HG03280 (cell line): ENCODE measurements at regions not wholly inside any gene's neighbourhood (a gene's known extent, or its start where the extent isn't known, plus 50 kb on each side); places are given as distances from the start of the nearest gene placed in this dataset.

Experiments
- ATAC-seq: cut with Tn5 transposase; IDR thresholded peaks from one replicate; pipeline ENCODE4 v1.9.1; 2021; ENCODE audit warnings: mild to moderate bottlenecking, moderate library complexity; ENCODE audit not compliant: unreplicated experiment

DNA sequence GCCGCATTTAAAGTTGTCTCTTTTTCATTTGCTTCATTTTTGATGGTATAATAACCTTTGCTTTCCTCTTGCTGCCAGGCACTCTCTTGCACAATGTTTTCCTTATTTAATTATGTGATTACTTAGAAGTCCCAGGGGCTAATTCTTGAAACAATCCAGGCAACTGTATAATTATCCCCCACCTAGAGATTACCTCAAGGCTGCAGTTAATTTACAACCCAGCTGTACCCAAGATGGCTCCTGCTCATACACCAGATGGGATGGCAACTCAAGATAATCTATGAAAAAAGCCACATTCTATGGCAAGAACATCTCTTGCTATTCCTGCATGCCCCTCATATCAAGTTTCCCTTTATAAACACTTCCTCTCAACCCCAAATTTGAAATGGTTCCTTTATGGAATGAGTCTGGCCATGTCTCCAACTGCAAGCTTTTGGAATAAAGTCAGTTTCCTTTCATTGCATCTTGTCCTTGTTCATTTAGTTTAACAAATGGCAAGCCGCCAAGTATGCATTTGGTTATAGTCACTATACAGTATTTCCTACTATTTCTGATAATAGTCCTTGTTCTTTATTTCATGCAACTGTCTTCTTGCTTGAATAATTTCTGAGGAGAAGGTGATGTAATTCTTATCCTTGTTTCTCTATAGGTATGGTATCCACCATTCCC lies 1042.6 kb downstream of the PLA2G4A start:
- no peak for ATAC-seq

DNA sequence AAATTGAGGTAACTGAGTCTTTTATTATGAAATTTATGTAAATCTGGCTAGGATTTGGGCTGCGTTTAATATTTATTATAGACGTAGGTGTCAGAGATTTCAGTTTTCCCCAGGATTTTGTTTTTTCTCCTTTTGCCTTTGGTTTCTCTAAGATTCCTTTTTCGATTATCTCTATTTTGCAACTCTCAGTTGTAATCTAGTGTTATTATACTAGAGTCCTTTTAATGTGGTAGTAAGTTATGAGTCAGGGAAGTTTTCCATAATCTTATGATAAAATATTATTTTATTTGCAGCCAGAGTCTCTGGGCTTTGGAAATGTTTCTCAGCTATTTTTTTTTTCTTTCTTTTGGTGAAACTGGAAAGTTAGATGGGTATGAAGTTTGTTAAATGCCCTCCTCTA lies 1043.8 kb downstream of the PLA2G4A start:
- no peak for ATAC-seq

DNA sequence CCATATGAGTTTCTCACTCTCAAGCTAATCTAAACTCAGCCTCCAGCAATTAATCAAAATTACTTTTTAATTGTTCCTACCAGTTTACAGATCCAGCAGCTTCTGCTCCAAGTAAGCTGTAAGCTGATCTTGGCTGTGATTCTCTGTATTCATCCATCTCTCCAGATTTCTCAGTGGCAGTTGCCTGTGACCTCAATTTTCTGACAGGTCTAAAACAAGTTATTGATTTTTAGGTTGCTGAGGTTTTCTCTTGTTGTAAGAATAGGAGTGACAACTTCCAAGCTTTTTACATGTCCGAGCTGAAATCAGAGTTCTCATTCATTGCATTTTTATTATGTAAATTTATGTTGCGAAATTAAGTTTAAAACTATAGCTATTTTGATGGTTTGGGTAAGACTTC lies 1044.4 kb downstream of the PLA2G4A start:
- ATAC-seq = no peak

DNA sequence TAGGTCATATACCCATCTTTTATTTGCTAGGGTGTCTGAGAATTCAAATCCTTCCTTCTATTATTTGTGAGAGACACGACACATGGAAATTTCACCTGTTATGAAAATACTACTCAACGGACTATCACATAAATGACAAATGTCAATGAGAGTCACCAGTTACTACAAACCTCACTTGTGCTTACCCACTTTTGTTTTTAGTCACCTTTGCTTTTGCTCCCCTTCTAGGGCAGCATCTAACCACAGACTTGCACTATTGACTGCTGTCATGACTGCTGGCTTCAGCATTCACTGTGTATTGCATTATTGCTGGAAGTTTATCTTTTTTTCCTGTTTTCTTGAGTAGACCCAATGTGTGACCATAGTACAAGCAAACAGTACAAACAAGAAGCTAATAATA lies 1048.0 kb downstream of the PLA2G4A start:
- no peak for ATAC-seq

DNA sequence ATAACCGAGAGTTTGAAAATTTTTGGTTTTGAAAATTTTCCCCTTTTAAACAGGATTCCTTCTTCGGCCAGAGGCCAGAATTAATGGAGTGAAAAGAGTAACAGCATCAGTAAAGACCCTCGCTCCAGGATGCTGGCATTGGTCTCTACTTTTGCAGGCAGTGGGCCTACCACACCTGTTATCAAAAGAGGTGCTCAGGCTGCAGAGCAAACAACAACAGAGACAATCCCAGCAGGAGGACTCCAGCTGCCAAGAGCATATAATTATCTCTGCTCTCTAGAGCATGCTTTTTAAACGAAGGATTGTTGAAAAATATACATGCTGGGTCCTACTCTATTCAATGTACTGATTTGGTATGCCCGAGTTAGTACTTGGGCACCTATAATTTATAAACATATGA lies 1048.5 kb downstream of the PLA2G4A start:
- no peak for ATAC-seq

DNA sequence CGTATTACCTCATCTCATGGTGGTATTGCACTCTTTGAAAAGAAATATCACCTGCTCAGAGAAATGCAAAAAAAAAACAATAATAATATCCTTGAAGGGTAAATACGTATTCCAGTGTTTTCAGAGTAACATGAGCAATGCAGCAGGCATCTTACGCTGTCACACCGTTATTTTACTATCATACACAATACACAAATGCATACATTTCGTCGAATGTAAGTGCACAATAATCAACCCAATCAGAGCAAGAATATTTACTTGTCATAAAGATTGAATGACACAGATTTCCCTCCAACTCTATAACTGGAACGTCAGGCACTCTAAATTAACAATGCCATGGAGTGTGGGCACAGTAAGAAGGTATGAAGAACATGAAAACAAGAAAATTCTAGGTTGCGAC lies 1050.1 kb downstream of the PLA2G4A start:
- no peak for ATAC-seq

DNA sequence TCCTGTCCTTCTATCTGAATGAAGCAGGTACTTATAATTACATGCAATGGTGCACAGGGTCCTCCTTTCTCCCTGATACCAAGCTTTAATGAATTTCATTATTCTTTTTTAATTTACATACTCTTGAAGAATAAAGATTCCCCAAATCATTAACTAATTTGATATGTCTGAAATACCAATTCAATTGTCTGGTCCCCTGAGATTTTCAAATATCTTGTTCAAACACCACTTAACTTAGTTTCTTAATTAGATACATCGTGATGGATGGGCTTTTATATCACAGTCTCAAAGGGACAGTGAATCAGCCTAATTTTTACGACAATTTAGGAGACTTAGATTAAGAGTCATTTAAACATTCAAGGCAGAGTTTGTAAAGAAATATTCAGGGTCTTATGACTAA lies 1054.6 kb downstream of the PLA2G4A start:
- no peak for ATAC-seq

DNA sequence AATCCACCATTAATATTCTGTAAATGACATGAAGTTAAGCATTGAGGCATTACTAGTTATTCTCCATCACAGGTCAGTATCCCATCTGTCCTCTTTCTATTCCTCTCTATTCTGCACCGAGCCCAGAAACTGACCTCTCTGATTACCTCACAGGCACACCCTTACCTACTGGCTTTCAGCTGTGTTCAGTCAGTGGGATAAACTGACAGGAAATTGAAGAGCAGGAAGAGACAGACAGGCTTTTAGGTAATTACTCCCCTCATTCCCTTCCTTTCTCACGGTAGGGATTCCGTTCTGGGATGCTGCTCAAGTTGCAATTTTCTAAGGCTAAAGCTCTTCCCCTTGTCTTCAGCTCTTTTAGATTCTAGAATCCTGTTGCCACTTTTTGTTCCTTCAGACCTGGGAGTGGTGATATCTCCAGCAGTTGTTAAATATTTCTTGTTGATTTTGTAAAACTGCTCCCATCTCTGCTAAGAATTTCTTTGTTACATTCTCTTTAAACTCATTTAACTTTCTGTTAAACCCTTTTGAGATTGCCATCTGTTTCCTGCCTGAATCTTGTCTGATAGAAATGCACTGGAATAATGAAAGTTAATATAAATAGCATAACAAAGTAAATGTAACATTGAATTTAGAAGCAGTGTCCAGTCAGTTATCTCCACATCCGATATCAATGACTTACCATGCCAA lies 1063.4 kb downstream of the PLA2G4A start:
- no peak for ATAC-seq

DNA sequence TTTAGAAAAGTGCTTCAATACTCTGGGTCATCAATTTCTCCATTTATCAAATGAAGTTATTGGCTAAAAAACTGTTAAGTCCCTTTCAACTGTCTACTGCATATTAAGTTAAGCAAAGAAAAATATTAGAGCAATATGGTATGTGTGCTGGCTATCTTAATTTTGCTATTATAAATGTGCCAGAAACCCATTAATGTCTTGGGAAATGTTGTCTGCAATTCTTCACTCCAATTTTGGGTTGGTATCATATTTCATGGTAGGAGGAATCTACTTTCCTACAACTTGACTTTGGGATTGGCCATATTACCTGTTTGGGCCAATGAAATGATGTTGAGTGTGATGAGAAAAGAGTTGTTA lies 1063.9 kb downstream of the PLA2G4A start:
- no peak for ATAC-seq

DNA sequence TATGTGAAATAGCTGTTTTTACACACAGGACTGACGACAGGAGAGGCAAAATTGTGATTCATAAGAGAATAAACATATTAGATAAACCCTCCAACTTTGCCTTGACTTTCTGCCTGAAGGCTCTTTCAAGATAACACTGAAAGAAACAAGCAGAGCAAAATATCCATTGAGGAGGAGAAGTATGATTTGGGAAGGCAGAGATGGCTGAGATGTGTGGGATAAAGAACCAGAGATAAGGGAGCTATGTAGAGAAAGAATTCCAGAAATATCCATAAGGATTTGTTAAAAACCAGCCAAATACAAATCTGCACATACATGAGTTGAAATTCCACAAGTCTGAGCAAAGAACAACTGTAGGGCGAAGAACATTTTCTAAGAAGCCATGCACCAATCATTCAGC lies 1064.7 kb downstream of the PLA2G4A start:
- no peak for ATAC-seq

DNA sequence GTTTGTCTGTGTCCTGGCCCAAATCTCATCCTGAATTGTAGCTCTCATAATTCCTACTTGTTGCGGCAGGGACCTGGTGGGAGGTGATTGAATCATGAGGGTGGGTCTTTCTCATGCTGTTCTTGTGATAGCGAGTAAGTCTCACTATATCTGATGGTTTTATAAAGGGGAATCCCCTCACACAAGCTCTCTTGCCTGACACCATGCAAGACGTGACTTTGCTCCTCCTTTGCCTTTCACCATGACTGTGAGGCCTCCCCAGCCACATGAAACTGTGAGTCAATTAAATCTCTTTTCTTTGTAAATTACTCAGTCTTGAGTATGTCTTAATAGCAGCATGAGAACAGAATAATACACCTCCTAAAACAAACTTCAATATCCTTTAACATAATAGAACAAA lies 1065.6 kb downstream of the PLA2G4A start:
- no peak for ATAC-seq

DNA sequence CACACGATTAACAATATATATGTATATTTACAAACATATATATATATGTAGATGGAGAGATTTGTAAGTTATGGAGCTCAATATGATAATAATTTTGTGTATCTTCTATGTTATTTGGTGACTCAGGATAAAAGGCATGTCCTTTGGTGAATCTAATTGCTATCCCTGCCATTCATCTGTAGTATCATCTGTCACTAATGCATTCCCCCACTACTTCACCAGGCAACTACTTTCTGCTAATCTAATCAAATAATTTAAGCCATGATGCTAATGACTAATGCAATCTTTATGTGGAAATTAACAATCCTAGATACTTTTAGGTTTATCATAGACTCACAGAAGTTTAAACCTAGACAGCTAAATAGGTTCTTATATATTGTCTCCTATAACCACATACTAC lies 1074.5 kb downstream of the PLA2G4A start:
- no peak for ATAC-seq

DNA sequence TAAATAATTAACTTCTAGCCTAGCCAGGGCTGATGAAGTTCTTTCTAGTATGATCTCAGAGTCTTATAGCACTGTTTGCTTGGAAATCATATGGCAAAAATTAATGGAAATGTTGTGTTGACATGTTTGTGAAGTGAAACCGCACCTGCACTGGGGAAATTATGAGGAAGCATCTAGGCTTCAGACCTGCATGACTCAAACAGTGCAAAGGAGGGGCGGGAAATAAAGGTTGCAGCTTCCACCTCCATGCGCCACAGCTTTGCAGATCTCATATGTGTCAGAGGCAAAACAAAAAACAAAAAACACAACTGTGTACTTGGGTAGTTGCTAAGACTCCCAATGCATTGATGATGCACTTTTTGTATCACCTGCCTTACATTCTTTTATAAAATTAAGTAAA lies 1080.6 kb downstream of the PLA2G4A start:
- no peak for ATAC-seq

DNA sequence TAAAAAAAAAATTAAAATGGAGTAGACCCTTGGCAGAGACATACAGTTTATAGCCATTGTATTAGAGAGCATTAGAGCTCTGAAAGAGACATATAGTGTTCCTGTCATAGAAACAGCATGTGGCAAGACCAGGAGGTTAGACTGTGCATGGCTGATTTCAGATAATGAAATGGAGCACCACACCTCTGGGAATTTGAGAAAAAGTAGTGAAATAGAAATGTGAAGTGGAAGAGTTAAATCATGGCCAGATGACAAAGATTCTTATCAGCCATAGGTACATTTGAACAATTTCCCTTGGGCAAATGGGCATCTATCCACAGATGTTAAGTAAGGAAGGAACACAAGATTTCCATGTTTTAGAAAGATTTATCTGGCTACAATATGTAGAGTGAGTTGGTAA lies 1083.1 kb downstream of the PLA2G4A start:
- no peak for ATAC-seq

DNA sequence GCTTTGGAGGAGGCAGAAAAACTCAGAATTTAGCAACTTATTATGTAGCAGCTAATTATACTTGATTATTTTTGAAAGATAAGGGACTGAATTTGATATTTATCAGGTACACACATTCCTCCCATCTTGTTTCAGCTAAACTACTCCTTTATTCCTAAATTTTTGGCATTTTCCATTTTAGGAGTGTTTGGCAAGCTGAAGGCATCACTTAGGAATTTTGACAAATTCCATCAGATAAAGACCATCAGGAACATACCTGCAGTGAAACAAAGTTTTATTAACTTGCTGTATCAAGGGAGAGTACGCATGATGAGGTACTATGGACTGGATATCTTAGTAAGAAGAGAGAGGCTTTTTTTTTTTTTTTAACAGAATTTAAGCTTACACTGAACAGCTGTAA lies 1092.2 kb downstream of the PLA2G4A start:
- ATAC-seq = no peak

DNA sequence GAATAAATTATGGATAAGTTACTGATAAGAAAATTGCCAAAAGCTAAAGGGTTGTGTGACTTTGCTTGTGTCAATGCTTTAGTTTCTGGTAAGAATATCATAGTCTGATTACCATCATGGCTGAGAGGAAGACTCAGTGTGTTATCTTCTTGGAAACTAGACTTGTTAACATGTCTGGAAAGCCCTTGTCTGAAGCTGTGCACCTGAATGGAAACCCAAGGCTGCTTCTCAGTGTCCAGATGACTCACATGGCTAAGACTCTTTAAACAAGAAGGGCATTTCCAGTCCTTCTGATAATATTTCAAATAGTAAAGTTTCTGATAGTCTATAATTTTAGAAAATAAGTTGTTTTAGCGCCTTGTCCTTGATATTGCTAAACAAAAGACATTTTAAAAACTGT lies 1092.7 kb downstream of the PLA2G4A start:
- no peak for ATAC-seq

DNA sequence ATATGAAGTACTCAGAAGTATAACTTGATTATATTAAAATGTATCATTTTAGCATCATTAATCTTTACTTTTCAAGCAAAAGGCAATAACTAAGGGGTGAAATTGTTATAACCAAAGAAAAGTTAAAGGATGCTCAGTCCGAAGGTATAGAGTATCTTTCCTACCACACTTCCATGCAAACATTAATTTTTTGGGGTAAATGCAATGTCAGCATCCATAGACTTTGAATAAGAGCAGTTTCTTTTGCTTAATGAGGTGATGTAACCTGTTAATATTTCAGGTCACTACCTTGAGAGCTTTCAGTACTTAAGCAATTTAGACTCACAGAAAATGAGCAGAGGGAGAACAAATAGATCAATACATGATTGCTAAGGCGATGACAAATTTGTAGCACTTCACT lies 1093.5 kb downstream of the PLA2G4A start:
- no peak for ATAC-seq

DNA sequence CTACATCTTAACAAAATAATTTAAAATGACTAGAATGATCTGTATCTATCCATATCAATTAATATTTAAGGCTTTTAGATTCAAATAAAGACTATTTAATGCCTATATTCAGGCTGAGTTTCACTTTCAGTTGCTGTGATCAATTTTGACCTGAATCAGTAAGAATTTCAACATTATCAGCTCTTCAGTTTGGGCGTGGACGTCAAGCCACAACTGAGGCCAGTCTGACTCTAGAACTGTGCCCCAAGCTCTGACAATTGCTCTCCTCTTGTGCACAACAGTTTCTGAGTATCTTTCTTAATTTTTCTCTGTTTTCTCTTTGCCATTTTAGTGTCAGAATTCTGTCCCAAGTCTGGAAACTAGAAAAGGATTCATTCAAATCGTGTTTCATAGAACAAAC lies 1095.5 kb downstream of the PLA2G4A start:
- no peak for ATAC-seq

DNA sequence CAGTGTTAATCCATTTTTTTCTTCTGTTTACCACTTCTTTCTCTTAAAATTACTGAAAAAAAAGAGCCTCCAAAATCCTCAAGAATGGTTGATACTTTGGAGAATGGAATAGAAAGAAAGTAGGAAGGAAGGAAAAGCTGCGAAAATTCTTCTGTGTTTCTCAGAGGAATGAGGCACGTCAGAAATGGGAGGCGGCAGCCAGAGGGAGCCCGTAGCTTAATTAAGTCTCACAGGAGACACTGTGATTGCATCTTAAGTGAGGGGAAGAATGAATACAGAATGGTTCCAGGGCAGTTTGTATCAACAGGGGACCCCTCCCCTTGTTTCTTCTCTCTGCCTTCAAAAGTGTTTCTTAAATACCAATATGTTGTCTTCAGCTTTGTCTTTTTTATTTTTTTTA lies 1099.5 kb downstream of the PLA2G4A start:
- ATAC-seq = no peak

DNA sequence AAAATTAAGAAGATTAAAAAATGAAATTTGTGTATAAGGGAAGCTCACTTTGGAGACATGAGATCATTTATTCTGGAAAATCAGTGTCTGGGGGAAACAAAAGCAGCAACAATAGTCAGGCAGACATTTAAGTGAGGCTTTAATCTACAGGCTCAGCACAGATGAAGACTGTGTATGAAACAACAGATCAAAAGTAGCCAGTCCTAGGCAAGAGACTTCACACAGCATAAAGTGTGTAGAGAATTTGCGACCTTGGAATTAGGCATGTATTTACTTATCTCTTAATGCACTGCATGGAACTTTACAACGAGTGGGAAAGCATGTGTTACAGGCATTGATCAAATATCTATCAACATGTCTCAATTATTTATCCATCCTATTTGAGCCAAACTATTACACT lies 1099.9 kb downstream of the PLA2G4A start:
- ATAC-seq = no peak

DNA sequence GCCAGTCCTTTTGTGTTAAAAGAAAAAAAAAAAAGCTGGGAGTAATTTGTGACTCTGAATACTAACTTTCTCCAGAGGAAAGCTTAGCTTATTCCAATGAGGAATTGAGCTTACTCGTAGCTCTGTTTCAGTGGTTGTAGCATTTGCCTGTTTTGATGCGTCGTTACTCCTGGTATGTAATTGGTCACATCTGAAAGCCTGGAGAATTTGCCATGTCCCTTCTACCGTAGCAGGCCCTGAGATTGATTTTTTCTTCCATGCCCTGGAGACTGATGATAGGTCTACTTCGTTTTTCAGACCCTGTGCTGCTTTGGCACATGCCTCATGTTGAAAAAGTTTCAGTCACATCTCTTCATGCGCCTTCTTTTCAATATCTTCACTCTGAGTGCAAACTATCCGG lies 1103.0 kb downstream of the PLA2G4A start:
- ATAC-seq = no peak

DNA sequence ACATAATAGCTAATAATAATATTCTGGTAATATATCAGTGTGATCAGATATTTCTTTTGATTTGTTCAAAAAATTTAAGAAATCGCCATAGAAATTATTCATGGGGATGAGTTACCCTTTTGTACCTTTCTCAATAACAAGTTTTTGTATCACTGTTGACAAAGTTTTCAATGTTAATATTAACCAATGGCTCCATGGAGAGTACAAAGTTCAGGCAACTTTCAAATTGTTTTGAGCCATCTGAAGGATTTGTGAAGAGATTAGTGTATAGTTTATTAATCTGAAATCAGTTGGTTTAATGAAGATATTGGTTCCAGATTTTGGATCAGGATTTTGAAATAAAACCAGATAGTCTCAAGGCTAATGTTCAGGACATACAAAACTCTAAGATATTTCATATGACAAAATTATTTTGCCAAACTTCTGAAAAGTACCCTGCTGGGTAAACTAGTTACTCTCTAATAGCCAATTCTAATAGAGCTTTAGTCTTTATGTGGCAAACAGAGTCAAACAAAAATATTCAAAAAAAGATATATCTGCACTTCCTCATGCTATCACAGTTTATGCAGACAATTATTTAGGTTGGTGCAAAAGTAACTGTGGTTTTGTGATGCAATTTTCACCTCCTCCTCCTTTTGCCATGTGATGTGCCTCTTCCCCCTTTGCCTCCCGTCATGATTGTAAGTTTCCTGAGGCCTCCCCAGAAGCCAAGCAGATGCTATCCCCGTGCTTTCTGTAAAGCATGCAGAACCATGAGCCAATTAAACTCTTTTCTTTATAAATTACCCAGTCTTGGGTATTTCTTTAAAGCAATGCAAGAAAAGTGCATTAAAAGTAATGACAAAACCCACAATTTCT lies 1105.0 kb downstream of the PLA2G4A start:
- ATAC-seq = no peak
